AG04449 (cell line): ENCODE measurements at regions not wholly inside any gene's neighbourhood (a gene's known extent, or its start where the extent isn't known, plus 50 kb on each side); places are given as distances from the start of the nearest gene placed in this dataset.

Source experiments
- CTCF ChIA-PET: fragments of 350-600 bp; formaldehyde crosslinking; extraction: SDS; loops from one replicate; lab custom pipeline; 2021; ENCODE audit warnings: antibody characterized with exemption; lab: Yijun Ruan, JAX
- POLR2A ChIA-PET: fragments of 400-600, 350-600 bp; formaldehyde crosslinking; extraction: SDS; loops from one replicate; lab custom pipeline; 2020; ENCODE audit warnings: antibody characterized with exemption, inconsistent platforms; lab: Yijun Ruan, JAX
- DNase-seq: peaks from one replicate; pipeline ENCODE4 v3.0.0-alpha.2; 2010; ENCODE audit warnings: low read depth, low spot score
- H3K4me3 ChIP-seq: 2 replicates; pipeline ENCODE4 v1.5.1; 2011; ENCODE audit warnings: low read depth, mild to moderate bottlenecking, control low read depth, low read length
- TF ChIP-seq, protein P1 (sequence below): IDR thresholded peaks from one replicate; pipeline ENCODE4 v1.5.1; 2011; ENCODE audit warnings: mild to moderate bottlenecking, moderate library complexity, low read length, control low read depth, inconsistent platforms; ENCODE audit not compliant: insufficient read depth; ENCODE audit errors: missing control alignments

DNA sequence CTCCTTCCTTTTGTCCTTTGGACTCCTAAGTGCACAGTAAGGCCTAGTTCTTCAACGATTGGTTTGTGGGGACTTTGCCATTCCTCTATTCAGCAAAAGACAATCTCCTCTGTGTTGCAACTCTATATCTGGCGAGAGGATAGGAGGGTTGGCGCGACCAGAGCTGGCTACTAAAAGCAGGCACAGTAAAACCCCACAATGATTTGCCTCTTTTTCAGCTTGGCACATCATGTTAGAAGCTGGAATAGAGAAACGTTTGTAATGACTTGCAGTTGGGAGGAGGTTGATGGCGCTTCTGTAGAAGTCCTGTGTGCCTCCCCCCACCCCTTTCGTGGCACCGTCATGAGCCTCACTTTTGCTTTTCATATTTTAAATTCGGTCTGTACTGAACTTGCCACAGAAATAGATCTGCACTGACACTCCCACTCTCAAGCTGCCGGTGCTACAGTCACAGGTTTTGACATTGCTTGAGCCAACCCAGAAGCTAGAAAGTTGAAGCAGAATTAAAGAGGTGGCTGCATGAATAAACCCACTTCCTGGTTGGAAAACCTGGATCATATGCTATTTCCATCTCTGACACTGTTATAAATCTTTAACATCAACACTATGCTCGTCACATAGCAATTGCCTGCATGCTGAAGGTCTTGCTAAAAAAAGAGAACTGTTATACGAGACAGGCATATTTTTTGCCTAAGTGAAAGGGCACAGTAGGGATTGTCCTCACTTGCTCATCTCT lies 315.3 kb upstream of the PRICKLE1 start:
- TF ChIP-seq, protein P1, sequence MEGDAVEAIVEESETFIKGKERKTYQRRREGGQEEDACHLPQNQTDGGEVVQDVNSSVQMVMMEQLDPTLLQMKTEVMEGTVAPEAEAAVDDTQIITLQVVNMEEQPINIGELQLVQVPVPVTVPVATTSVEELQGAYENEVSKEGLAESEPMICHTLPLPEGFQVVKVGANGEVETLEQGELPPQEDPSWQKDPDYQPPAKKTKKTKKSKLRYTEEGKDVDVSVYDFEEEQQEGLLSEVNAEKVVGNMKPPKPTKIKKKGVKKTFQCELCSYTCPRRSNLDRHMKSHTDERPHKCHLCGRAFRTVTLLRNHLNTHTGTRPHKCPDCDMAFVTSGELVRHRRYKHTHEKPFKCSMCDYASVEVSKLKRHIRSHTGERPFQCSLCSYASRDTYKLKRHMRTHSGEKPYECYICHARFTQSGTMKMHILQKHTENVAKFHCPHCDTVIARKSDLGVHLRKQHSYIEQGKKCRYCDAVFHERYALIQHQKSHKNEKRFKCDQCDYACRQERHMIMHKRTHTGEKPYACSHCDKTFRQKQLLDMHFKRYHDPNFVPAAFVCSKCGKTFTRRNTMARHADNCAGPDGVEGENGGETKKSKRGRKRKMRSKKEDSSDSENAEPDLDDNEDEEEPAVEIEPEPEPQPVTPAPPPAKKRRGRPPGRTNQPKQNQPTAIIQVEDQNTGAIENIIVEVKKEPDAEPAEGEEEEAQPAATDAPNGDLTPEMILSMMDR, result no peak
- ChIA-PET CTCF (no interaction called here), POLR2A (no interaction called here)
- no peak for DNase-seq
- H3K4me3 ChIP-seq, result no peak overlapping the region

DNA sequence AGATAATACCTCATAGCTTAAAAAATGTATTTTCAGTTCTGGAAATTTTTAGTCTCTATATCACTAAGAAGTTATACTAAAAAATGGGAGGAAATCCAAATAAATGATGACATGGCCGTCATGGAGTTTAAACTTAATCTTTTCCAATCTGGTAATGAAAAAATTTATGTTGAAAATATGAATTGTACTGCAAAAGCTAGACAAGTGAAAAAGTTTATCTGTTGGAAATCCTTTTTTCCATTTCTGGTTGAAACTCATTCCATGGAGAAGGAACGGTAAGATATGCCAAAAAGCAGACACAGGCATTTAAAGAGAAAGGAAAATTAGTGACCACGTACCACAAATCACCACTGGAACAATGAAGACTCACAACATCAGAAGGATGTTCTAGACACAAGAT lies 314.2 kb upstream of the PRICKLE1 start:
- H3K4me3 ChIP-seq, result no peak overlapping the region
- no peak for DNase-seq
- POLR2A ChIA-PET, result no interaction called here
- CTCF ChIA-PET, result no interaction called here
- TF ChIP-seq, protein P1, result no peak

DNA sequence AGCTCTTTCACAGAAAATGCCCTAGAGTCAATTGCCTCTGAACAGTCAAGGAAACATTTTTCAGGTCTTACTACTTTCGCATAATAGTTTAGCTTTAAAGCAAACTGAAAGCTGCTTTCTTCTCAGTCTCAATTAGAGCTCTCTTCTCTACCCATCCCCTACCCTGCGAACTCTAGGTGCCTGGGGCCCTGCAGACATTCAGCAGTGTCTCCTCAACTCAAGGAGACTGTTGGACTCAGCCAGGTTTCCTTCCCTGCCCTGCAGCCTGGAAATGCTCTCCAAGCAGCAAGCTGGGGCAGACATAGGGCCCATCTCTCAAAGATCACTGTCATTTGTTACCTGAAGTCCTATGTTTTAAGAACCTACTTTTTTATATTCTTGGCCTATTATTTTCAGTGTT lies 312.5 kb upstream of the PRICKLE1 start:
- TF ChIP-seq, protein P1, result no peak
- no peak overlapping the region for H3K4me3 ChIP-seq
- POLR2A ChIA-PET, result no interaction called here
- CTCF ChIA-PET, result no interaction called here
- DNase-seq, result no peak

DNA sequence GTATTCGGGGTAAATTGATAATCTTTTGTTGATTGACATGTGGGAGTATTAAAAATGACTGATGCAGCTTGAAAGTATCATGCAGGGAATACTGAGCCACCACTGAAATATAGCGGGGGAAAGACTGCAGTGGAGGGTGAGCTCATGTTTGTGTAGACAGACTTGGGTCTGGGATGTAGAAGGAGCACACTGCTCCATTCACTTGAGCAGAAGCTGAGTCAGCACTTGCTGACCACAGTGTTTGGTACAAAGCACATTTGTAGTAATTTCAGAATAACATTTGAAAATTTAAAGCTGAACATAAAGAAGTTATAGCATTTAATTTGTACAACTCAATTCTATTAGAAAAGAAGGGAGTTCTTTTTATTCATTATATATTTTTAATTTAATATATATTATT lies 304.3 kb upstream of the PRICKLE1 start:
- DNase-seq, result no peak
- TF ChIP-seq, protein P1, result no peak
- CTCF ChIA-PET, result interaction anchor here (1.3 kb wide), 1 partner anchor 13 kb away, joined by 3 read pairs; no protein-coding TSS in a partner anchor
- no peak overlapping the region for H3K4me3 ChIP-seq
- POLR2A ChIA-PET, result no interaction called here

DNA sequence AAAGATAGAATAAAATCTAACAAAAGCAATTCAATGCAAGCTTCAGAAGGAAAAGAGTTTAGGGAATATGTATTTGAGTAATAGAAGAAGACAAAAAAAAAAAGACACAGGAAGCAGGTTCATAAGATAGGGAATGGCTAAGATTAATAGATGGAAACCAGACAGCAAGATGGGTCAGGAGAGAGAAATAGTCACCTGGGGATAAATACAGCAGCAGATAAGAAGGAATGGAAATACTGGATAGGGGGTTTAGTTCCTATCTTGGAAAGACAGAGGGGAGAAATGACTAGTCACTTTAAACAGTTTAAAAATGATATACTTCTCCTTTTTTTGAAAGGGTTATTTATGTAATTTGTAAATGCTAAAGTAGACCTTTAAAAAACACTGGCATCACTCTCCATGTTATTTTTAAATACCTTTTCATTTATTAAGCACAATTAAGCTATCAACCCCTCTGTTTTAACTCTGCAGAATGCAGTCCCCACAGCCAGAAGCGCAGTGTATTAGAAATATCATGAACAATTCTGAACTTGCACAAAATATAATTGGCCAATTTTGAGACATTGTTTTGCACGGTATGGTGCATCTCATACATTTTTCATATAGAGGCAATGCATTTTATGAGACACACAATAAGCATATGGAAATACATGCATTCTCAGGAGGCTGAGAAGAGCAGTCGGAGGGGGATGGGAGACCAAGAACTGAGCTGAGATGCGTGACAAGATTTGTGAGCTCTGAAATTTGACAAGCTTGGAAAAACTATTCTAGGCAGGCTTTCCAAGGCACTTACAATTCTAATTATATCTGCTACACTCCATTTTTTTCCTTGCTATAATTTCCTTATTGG lies 303.4 kb upstream of the PRICKLE1 start:
- DNase-seq, result no peak
- H3K4me3 ChIP-seq, result no peak overlapping the region
- ChIA-PET CTCF (interaction anchor here (1.3 kb wide), 1 partner anchor 14 kb away, joined by 3 read pairs; no protein-coding TSS in a partner anchor), POLR2A (no interaction called here)
- TF ChIP-seq, protein P1, result no peak

DNA sequence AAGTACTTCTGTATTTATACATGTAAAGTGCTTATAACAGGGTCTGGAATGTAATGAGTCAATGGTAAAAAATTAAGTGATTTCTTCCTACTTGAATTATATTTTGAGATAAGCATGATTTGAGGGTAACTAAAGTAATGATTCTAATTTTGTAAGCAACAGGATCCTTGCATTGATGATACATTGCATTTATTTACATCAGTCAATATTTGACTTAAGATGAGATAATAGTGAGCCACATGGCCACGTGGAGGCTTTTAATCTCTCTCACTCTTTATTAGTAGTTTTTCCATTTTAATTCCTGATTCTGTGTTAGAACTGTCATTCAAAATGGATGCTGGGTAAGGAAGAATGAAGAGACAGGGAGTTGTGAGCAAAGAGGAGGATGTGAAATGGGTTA lies 298.1 kb upstream of the PRICKLE1 start:
- no peak overlapping the region for H3K4me3 ChIP-seq
- TF ChIP-seq, protein P1, result no peak
- DNase-seq, result no peak
- CTCF ChIA-PET, result no interaction called here
- POLR2A ChIA-PET, result no interaction called here
